KG1 (cell line): ENCODE measurements at regions not wholly inside any gene's neighbourhood (a gene's known extent, or its start where the extent isn't known, plus 50 kb on each side); places are given as distances from the start of the nearest gene placed in this dataset.

Experiments used
- DNase-seq: peaks from one replicate; lab custom pipeline; 2025; lab: John Stamatoyannopoulos, UW

DNA sequence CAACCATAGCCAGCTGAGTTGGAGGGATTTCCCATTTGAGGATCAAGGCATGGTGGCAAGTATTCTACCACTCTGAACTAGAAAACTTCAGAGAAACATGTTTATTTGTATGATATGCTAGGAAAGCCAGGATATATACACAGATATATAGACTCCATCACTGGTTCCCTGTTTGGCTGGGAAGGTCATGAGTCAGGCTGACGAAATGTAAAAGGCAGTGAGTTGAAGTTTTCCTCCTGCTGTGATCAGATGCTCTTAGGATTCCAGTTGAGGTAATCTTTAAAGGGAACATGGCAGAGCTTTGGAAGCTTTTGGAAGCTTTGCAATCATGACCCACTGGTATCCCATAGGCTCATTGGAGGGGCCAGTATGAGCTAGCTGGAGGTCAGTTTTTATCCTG, 1369.1 kb downstream of the EPHA7 start:
- no peak for DNase-seq

DNA sequence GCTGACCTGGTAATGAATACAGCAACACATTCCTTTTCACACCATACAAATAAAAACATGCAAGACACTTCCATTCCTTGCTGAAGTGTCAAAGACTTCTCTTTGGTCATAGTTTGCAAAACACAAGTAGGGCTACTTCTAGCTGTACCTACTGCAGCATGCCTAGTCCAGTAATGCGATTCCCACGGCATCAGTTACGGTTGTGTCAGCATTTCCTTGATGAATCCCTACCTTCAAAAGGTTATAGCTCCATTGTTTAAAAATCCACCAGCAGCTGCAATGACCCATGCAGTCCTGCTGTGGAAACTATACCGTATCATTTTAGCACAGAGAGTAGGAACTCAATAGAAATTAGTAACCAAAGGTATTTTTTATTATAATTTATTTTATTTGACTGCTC, 1371.5 kb downstream of the EPHA7 start:
- DNase-seq, result no peak

DNA sequence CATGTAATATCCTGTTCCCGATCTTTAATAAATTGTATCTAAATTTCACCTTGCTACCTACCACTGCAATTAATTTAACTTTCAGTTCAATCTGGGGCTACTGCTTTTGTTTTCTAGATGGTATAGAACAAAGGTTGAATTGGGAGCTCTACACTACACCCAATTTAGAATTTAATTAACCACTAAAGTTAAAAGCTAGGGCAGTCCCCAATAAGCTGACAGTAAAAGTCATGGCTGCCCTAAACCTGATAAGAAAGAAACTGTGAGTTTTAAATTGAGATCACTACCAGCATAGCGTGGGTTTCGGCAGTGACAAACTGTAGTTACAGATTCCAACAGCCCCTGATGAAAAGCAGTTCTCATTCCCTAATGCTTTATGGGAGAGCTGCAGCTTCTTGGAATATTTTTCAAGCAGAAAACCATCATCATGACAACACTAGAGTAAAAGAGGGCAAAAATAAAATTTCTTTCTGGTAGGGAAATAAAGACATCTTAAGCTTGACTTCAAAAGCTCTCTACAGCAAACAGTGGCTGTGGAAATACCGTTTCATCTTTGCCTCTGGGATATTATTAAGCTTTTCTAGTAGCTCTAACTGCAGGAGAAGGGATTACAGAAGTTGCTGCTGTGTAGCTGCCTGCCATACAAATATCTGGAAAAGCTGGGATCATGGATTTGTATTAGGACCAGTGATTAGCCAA, 1372.1 kb downstream of the EPHA7 start:
- DNase-seq, result no peak

DNA sequence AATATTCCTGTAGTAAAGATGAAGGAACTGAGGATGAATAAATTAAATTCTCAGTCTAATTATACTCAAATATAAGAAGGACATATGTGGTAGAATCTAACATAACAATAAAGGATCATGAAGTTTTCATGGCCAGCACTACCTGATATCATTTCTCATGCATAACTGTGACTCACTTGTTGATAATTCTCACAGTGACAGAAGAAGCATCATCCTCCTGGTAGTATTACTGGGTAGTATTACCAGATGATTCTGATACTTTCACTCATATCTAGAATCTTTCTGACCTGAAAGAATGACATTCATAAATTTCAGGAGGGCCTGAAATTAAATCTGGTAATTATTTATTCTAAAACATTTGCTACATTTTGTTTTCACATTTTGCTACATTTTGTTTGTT, 1375.0 kb downstream of the EPHA7 start:
- DNase-seq, result no peak

DNA sequence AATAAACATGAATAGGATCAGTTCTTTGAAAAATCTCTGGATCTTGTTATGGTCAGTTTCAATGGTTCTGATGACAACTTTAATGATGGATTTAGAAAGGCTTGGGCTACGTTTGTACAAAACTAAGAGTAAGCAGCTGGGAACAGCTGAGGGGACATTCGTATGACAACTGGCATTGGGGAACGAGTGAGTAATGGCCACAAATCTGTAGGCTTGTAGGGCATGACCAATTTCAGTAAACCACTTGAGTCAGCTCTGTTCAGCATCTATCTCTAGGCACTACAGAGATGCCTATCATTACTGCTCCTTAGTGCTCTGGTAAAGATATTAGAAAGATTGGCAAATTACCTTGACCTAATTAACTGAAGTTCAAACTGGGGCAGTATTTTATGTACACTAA, 1375.6 kb downstream of the EPHA7 start:
- no peak for DNase-seq

DNA sequence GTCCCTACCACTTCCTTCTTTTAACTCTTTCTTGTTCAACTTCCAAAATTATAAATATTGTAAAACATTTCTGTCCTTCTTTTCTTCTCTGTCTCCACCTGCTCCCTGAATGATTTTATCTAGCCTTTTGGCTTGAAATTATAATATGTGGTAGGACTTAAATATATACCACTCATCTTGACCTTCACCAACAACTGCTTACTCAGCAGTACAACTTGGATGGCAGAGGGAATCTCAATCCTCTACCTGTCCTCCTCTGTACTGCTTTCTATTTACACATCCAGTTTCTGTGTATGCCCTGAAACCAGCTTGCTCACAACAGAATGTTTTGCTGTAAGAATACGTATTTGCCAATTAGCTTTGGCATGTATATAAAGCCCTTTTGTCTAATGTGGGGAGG, 1392.5 kb downstream of the EPHA7 start:
- DNase-seq, result no peak

DNA sequence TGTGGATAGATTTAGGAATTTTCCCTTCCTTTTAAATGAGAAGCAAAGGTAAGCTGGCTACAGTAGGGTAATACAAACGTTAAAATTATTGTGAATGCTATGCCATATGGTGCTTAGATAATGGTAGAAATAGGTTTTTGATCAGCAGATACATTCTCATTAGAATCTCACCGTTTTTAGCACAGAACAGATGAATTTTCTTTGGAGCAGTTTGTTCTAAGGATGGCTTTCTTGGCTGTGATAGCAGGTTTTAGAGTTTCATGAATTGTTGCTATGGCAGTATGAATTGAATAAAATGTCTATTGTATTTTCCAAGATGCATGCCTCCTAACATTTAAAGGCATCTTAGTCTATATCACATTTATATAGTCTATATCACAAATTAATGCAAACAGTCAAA, 1394.5 kb downstream of the EPHA7 start:
- DNase-seq, result no peak

DNA sequence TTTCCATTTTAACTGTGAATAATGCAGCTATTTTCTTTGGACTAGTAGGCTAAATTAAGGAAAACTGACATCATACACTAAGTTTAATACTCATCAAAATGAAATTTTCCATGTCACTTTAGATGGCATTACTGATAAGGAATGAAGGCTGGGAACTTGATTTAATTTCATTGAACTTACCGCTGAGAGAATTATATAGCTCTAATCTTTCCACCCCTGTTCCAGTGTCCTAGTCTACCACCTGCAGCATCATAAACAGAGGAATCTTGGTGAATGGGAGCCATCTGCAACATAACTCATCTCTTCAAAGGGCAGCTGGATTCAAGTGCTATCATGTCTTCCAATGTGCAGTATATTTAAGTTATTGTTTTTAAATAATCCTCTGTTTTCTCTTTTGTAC, 1395.2 kb downstream of the EPHA7 start:
- DNase-seq, result no peak

DNA sequence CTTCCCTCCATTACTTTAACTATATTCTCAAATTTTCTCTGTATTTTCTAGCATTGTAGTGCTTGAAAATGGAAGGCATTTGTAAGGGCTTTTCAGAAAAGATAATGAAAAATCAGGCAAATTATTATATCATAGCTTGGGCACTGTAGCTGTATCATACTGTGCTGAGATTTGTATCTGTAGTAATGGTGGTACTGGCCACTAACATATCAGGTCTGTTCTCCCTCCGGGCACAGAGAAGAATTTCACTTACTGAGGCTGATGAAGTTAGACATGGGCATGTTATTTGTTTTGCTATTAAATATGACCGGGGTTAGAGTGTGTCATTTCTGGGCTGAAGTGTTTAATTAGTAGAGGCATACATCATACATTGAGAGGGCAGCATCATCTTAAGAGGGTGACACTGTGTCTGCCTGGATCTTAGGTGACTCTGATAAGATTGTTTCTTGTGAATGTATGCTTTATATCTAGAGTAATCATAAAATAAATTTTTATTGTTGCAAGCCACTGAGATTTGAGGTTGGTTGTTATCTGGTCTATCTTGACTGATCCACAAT, 1395.9 kb downstream of the EPHA7 start:
- DNase-seq, result no peak

DNA sequence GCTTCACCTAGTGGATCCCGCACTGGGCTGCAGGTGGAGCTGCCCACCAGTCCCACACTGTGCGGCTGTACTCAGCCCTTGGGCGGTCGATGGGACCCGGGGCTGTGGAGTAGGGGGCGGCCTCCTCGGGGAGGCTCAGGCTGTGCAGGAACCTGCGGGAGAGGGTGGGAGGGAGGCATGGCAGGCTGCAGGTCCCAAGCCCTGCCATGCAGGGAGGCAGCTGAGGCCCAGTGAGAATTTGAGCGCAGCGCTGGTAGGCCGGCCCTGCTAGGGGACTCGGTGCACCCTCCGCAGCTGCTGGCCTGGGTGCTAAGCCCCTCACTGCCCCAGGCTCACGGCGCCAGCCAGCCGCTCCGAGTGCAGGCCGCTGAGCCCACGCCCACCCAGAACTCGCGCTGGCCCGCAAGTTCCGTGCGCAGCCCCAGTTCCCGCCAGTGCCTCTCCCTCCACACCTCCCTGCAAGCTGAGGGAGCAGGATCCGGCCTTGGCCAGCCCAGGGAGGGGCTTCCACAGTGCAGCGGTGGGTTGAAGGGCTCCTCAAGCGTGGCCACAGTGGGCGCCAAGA, 1407.6 kb downstream of the EPHA7 start:
- DNase-seq, result no peak

DNA sequence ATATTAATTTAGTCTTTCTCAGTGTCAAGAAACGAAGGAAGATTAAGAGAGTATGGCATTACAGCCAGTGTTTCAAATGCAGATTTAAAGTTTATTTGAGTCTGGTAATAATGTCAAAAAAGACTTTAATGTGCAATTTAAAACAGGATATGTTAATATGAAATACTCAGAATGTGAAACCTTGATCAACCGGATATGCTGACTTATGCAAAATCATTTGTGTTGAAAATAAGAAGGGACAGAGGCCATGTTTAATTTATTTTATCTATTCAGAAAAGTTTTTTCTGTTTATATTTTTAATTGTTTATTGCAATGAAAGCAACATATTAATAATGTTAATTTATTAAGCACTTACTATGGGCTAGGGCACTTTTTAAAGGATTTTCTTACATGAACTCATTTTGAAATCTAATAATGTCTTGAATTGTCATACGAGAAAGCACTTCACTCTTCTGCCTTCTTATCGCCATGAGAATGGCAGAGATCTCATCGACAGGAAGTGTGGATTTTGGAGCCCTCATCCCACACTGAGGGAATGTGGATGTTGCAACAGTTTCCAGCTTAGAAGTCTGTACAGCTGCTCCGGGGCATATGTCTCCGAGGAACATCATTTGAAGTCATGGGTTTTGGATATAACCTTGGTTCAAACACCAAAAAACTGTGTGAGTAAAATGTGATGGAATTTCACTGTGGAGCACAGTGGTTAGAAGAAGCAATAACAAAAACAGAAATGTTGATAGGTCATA, 1410.4 kb downstream of the EPHA7 start:
- no peak for DNase-seq

DNA sequence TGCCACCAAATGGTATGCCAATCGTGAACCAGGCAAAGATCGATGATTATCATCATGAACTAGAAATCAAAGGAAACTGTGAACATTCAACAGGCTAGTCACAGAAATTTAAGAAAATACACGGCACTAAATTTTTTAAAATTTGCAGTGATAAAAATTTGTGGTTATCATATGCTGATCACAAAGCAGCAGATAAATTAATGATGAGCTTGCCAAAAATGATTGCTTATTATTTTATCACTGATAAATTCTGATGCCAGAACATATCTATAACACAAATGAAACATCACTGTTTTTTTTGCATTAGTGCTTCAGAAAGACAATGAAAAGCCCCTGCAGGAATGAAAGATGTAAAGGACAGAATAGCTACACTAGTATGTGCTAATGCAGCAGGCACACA, 1413.2 kb upstream of the MAP3K7 start:
- no peak for DNase-seq

DNA sequence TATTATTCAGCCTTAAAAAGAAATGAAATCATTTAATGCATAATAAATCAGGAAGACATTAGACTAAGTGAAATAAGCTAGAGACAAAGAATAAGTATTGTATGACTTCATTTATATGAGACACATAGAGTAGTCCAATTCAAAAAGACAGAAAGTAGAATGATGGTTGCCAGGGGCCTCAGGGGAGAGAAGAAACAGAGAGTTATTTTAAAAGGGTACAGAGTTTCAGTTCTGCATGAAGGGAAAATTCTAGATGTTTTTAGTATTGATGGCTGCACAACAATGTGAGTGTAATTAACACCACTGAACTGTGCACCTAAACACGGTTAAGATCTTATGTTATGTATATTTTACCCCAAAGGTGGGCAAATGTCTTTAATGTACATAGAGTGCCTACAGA, 1407.9 kb upstream of the MAP3K7 start:
- no peak for DNase-seq

DNA sequence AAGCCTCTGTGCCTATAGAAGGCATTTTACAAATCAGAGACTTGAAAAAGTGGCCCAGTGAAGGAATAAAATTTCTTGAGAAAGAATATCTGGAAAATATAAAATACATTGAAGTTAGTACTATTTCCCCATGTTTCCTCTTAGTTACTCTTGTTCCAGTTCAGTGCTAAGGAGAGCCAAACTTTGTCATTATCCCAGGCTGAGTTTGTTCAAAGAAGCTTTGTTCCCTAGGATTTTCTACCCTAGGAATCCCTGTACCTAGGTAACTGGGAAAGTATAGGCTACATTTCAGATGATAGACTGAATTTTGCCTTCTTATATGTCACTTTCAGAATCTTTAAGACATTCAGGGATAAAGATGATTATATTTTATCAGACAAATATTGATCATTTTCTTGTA, 1395.7 kb upstream of the MAP3K7 start:
- no peak for DNase-seq

DNA sequence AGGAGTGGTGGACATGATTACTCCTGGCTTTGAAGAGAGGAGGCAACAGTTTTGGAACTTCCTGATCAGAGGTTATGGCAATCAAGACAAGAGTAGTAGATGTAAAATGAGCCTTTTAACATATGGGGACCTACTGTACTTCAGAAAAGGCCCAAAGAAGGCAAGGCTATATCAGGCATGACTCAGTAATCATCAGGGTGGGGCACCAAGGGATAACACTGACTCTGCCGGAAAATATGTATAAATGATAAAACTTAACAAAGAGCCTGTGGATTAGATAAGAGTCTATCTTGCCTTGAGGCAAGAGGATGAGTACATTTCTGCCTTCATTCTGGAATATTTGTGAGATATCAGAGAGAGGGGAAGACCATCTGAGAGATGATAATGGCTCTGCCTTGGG, 1389.9 kb upstream of the MAP3K7 start:
- DNase-seq, result no peak

DNA sequence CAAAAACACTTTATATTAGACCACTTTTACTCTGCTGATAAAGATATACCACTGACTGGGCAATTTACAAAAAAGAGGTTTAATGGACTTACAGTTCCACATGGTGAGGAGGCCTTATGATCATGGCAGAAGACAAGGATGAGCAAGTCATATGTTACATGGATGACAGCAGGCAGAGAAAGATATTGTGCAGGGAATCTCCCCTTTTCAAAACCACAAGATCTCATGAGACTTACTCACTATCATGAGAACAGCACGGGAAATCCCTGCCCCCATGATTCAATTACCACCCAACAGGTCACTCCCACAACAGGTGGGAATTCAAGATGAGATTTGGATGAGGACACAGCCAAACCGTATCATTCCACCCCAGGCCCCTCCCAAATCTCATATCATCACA, 1383.8 kb upstream of the MAP3K7 start:
- DNase-seq, result no peak

DNA sequence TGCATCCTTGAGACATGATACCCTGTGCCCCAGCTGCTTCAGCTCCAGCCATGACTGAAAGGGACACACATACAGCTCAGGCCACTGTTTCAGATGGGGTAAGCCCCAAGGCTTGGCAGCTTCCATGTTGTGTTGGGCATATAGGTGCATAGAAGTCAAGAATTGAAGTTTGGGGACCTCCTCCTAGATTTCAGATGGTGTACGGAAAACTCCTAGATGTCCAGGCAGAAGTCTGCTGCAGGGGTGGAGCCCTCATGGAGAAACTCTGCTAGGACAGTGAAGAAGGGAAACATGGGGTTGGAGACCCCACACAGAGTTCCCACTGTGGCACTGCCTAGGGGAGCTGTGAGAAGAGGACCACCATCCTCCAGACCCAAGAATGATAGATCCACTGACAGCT, 1379.0 kb upstream of the MAP3K7 start:
- no peak for DNase-seq

DNA sequence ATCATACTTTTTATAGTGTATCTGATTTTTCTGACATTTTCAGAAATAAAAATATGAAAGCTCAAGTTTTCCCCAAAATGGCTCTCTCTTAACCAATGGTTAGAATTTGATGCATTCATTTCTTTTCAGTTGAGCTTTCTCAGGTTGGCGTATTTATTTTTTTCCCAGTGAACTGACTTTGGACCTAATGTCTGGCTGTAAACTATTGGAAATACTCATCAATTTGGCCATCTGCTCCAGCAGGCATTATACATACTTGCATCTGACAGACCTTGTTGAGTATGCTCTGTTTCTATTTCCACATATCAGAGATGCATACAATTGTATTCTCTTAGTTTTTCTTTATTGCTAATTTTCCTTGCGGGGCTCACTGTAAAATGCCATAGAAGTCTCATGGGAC, 1374.8 kb upstream of the MAP3K7 start:
- DNase-seq, result no peak

DNA sequence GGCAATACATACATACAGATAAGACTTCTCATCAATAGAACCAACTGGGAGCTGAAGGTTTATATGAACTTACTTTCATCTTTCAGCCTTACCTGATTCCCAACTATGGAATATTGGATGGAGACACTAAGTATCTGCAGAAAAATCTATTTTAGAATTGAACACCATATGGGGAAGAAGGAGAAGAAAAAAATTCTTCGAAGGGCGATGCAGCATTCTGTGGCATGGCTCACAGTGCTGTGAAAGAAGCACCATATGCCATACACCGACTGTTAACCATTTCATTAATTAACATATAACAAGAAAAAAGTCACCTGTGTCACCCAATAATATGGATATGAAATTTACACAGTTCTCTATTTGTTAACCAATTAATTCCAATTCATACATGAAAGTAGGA, 1374.4 kb upstream of the MAP3K7 start:
- DNase-seq, result no peak

DNA sequence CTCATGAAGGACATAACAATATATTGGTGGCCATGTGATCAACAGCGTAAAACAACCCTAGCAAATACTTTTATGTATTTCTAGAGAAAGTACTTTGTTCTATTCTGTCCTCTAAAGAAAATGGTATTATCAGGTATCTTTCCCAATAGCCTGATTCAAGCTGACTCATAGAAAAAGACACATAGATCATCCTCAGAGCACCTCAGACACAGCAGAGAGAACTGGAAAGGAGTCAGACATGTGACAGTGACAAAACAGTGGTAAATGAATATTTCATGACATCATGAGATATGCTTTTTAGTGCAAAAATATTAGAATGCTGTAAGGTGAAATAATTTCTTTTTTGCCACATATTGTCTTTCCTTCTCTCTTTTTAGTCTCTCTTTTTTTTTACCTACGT, 1355.0 kb upstream of the MAP3K7 start:
- no peak for DNase-seq

DNA sequence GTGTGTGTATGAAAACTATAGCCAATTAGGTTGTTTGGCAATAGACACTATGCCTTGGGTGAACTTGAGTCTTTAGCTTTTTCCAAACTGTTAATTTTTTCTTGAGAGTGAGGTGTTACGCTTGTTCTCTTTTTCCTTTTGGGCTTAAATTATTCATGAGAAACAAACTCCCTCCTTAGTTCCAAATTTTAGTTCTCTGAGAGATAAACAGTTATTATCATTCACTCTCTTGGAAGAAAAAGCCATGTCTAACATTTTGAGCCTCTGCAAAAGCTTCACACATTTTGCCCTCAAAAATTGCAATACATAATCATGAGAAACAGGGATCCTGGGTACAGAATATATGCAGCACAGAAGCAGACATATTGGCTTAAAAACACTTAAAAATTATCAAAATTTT, 1353.9 kb upstream of the MAP3K7 start:
- no peak for DNase-seq

DNA sequence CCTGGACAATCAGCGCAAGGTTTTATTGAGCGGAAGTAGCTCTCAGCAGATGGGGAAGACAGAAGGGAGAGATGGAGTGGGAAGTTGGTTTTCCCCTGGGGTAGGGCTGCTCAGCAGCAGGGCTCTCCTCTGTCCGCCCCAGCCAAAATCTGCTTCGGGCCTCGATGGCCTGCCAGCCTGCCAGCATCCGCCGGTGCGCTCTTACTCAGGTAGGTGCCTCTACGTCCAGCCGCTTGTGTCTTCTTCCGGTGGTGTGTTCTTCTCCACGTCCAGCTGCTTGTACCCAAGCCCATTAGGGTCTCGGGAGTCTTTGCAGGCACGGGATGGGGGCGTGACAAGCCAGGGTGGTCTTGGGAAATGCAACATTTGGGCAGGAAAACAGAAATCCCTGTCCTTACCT, 1340.0 kb upstream of the MAP3K7 start:
- DNase-seq, result no peak

DNA sequence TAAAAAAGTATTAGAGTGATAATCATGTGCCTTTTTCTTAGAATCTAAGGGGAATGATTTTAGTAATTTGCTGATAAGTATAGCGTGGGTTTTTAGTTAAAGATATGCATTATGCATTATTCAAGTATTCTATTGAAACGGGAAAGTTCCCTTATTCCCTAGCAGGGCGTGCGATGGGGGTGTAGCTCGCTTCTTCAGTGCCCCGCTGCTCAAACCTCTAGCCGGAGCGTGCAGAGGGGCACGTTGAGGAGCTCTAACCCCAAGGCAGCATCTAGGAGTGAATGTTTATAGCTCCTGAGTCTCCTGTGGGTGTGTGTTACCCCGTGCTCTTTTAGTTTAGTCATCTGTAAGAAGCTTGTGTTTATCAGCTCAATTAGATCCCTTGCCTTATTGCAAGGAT, 1339.5 kb upstream of the MAP3K7 start:
- no peak for DNase-seq
